Skeletal muscle satellite cell (primary cell): ENCODE measurements at regions not wholly inside any gene's neighbourhood (a gene's known extent, or its start where the extent isn't known, plus 50 kb on each side); places are given as distances from the start of the nearest gene placed in this dataset.
"Not testable (repeated sequence)": the region's sequence is repeated elsewhere in the genome, so short reads cannot be mapped to it uniquely, and the experiment has no call there.

Source experiments
- H3K27me3 ChIP-seq: 2 replicates; pipeline ENCODE4 v1.7.0; 2013; ENCODE audit warnings: low read length; ENCODE audit not compliant: control insufficient read depth, insufficient read depth
- H3K36me3 ChIP-seq: 2 replicates; pipeline ENCODE4 v1.7.0; 2013; ENCODE audit warnings: mild to moderate bottlenecking, control low read depth, low read length; ENCODE audit not compliant: insufficient read depth
- H3K4me1 ChIP-seq: 2 replicates; pipeline ENCODE4 v1.7.0; 2013; ENCODE audit warnings: low read length; ENCODE audit not compliant: control insufficient read depth, insufficient read depth
- H3K4me2 ChIP-seq: 2 replicates; pipeline ENCODE4 v1.7.0; 2013; ENCODE audit warnings: mild to moderate bottlenecking, low read length
- H3K4me3 ChIP-seq: 2 replicates; pipeline ENCODE4 v1.7.0; 2013; ENCODE audit warnings: low read length
- H3K9ac ChIP-seq: 2 replicates; pipeline ENCODE4 v1.7.0; 2013; ENCODE audit warnings: mild to moderate bottlenecking, low read depth, low read length, moderate library complexity
- H3K9me3 ChIP-seq: replicated peaks from 2 replicates; pipeline ENCODE4 v1.7.0; 2013; ENCODE audit warnings: mild to moderate bottlenecking, control low read depth, low read length

- no peaks in the 10 kb centered on the region for H3K4me1 ChIP-seq
- no peaks in the 10 kb centered on the region for H3K36me3 ChIP-seq
- H3K9me3 ChIP-seq: peaks cover 16% of the 10 kb centered on the region
- H3K27me3 ChIP-seq: no peaks in the 10 kb centered on the region
- H3K4me3 ChIP-seq: no peak overlapping the region
- no peak overlapping the region for H3K4me2 ChIP-seq
- H3K9ac ChIP-seq: no peak overlapping the region
These were observed 4786.8 kb upstream of the OR11H1 start for GRCh38 chr22:10741210-10741609.

- not testable (repeated sequence) for H3K4me1 ChIP-seq, H3K9ac ChIP-seq, H3K36me3 ChIP-seq, H3K4me3 ChIP-seq, H3K4me2 ChIP-seq, H3K27me3 ChIP-seq
- H3K9me3 ChIP-seq: peaks cover 16% of the 10 kb centered on the region
These were observed 4786.0 kb upstream of the OR11H1 start for GRCh38 chr22:10741776-10742630.

GRCh38 chr22:10746382-10746781 is 4781.6 kb upstream of the OR11H1 start:
- not testable (repeated sequence) for H3K4me2 ChIP-seq, H3K9ac ChIP-seq, H3K4me1 ChIP-seq, H3K36me3 ChIP-seq, H3K27me3 ChIP-seq, H3K4me3 ChIP-seq
- H3K9me3 ChIP-seq: peaks cover 14% of the 10 kb centered on the region

DNA sequence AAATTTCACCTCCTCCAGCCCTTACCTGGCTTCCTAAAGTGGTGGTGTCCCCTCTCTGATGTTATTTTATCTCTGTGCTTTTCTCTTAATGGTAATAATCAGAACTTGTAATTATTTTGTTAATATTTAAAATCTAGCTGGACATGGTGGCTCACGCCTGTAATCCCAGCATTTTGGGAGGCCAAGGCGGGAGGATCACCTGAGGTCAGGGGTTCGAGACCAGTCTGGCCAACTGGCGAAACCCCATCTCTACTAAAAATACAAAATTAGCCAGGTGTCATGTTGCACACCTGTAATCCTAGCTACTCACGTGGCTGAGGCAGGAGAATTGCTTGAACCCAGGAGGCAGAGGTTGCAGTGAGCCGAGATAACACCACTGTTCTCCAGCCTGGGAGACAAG is 4780.8 kb upstream of the OR11H1 start:
- H3K9me3 ChIP-seq: peaks cover 14% of the 10 kb centered on the region
- H3K4me2 ChIP-seq, H3K9ac ChIP-seq, H3K4me3 ChIP-seq, H3K4me1 ChIP-seq, H3K36me3 ChIP-seq, H3K27me3 ChIP-seq: not testable (repeated sequence)

- not testable (repeated sequence) for H3K4me2 ChIP-seq, H3K9ac ChIP-seq, H3K27me3 ChIP-seq, H3K36me3 ChIP-seq, H3K4me1 ChIP-seq, H3K4me3 ChIP-seq
- peaks cover 17% of the 10 kb centered on the region for H3K9me3 ChIP-seq
These were observed 4779.2 kb upstream of the OR11H1 start for GRCh38 chr22:10748751-10749150.

GRCh38 chr22:10749423-10749822 is 4778.6 kb upstream of the OR11H1 start:
- not testable (repeated sequence) for H3K27me3 ChIP-seq, H3K4me2 ChIP-seq, H3K36me3 ChIP-seq, H3K4me1 ChIP-seq, H3K9ac ChIP-seq, H3K4me3 ChIP-seq
- peaks cover 18% of the 10 kb centered on the region for H3K9me3 ChIP-seq

DNA sequence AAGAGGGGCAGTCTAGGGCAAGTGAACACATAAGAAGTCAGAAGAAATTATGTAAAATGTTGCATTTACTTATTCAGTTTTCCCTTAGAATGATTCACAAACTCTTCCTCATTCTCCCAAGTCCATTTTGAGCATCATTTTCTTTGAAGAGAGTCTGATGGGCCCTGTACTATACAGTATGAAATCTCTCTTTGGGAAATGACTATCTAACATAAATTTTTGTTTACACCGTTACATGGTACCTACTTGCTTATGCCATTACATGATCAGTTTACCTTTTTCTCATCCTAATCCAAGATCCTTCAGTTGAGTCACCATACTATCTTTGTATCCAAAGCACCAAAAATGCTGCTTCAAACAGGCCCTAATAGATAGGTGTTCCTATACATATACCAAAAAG is 4774.4 kb upstream of the OR11H1 start:
- not testable (repeated sequence) for H3K4me1 ChIP-seq, H3K9ac ChIP-seq, H3K36me3 ChIP-seq, H3K4me2 ChIP-seq, H3K4me3 ChIP-seq, H3K27me3 ChIP-seq
- H3K9me3 ChIP-seq: peaks cover 18% of the 10 kb centered on the region

DNA sequence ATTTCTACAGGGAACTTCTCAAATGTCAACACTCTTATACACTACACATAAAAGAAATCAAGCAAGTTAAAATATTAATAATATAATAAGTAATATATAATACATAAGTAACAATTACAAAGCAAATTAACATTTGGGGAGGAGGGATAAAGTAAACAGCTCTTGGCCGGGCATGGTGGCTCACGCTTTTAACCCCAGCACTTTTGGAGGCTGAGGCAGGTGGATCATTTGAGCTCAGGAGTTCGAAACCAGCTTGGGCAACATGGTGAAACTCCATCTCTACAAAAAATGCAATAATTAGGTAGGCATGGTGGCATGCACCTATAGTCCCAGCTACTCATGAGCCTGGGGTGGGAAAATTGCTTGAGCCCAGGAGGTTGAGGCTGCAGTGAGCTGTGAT is 4772.6 kb upstream of the OR11H1 start:
- not testable (repeated sequence) for H3K36me3 ChIP-seq, H3K4me3 ChIP-seq, H3K4me2 ChIP-seq, H3K9me3 ChIP-seq, H3K4me1 ChIP-seq, H3K27me3 ChIP-seq, H3K9ac ChIP-seq

- H3K4me2 ChIP-seq, H3K4me3 ChIP-seq, H3K27me3 ChIP-seq, H3K4me1 ChIP-seq, H3K9ac ChIP-seq, H3K36me3 ChIP-seq, H3K9me3 ChIP-seq: not testable (repeated sequence)
These were observed 4767.6 kb upstream of the OR11H1 start for GRCh38 chr22:10760418-10760817.

DNA sequence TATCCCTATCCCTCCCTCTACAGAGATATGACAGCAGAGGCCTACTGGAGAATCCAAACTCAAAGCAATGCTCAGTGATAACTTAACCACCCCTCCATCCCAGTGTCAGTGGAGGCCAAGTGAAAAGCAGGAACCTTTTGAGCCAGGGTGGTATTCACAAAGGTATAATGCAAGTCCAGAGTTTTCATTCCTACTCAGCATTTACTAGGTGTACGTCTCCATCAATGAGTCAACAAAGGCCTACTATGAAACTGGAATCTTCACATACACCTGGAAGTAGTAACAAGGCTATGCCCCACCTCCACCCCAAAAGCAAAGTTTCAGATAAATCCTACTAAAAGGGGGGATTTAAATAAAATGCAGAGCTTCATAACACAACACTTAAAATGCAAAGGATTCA is 4761.7 kb upstream of the OR11H1 start:
- H3K9ac ChIP-seq, H3K27me3 ChIP-seq, H3K4me3 ChIP-seq, H3K36me3 ChIP-seq, H3K9me3 ChIP-seq, H3K4me2 ChIP-seq, H3K4me1 ChIP-seq: not testable (repeated sequence)

- not testable (repeated sequence) for H3K27me3 ChIP-seq, H3K4me3 ChIP-seq, H3K4me1 ChIP-seq, H3K36me3 ChIP-seq, H3K9ac ChIP-seq, H3K4me2 ChIP-seq
- H3K9me3 ChIP-seq: peaks cover 13% of the 10 kb centered on the region
These were observed 4759.1 kb upstream of the OR11H1 start for GRCh38 chr22:10768875-10769274.

- H3K9me3 ChIP-seq: peaks cover 17% of the 10 kb centered on the region
- not testable (repeated sequence) for H3K4me3 ChIP-seq, H3K27me3 ChIP-seq, H3K4me1 ChIP-seq, H3K4me2 ChIP-seq, H3K36me3 ChIP-seq, H3K9ac ChIP-seq
These were observed 4756.2 kb upstream of the OR11H1 start for GRCh38 chr22:10771744-10772143.
